RWPE2 (cell line): ENCODE measurements at regions not wholly inside any gene's neighbourhood (a gene's known extent, or its start where the extent isn't known, plus 50 kb on each side); places are given as distances from the start of the nearest gene placed in this dataset.

Experiments used
- ATAC-seq: fragments of 200-7000 bp; cut with Tn5 transposase; 3 replicates; pipeline ENCODE4 v1.9.1; 2021; ENCODE audit warnings: low read depth
- DNase-seq: peaks from one replicate; pipeline ENCODE4 v3.0.0-alpha.2; 2020; ENCODE audit warnings: low spot score
- H3K27ac ChIP-seq: fragments of 450-650 bp; 2 replicates; pipeline ENCODE4 v1.5.1; 2017; ENCODE audit warnings: mild to moderate bottlenecking; ENCODE audit not compliant: poor library complexity, severe bottlenecking
- H3K27me3 ChIP-seq: fragments of 250-450 bp; sonication (Bioruptor Pico); 2 replicates; pipeline ENCODE4 v1.5.1; 2021; ENCODE audit warnings: mild to moderate bottlenecking, moderate library complexity; ENCODE audit not compliant: insufficient read depth, poor library complexity, severe bottlenecking
- H3K36me3 ChIP-seq: fragments of 250-450 bp; sonication (Bioruptor Pico); 2 replicates; pipeline ENCODE4 v1.5.1; 2020; ENCODE audit warnings: low read depth, mild to moderate bottlenecking, moderate library complexity
- H3K4me1 ChIP-seq: fragments of 250-450 bp; sonication (Bioruptor Pico); 2 replicates; pipeline ENCODE4 v1.5.1; 2021; ENCODE audit warnings: mild to moderate bottlenecking, moderate library complexity; ENCODE audit not compliant: insufficient read depth, poor library complexity, severe bottlenecking
- H3K4me3 ChIP-seq: fragments of 250-450 bp; sonication (Bioruptor Pico); 2 replicates; pipeline ENCODE4 v1.5.1; 2021; ENCODE audit warnings: mild to moderate bottlenecking, moderate library complexity; ENCODE audit not compliant: severe bottlenecking
- H3K9me3 ChIP-seq: fragments of 250-450 bp; sonication (Bioruptor Pico); 2 replicates; pipeline ENCODE4 v1.5.1; 2021; ENCODE audit warnings: mild to moderate bottlenecking, moderate library complexity; ENCODE audit not compliant: severe bottlenecking
- CTCF ChIP-seq: fragments of 450-650 bp; IDR thresholded peaks from one replicate; pipeline ENCODE4 v1.5.1; 2017; ENCODE audit warnings: mild to moderate bottlenecking, moderate library complexity; ENCODE audit not compliant: poor library complexity, severe bottlenecking

- H3K9me3 ChIP-seq: no peaks in the 10 kb centered on the region
- DNase-seq: no peak
- no peaks in the 10 kb centered on the region for H3K36me3 ChIP-seq
- H3K4me3 ChIP-seq: no peak overlapping the region
- no peak overlapping the region for H3K27ac ChIP-seq
- H3K4me1 ChIP-seq: no peaks in the 10 kb centered on the region
- TF ChIP-seq CTCF: no peak
- ATAC-seq: no peak
- H3K27me3 ChIP-seq: no peaks in the 10 kb centered on the region
These were observed 539.6 kb downstream of the CCDC171 start for GRCh38 chr9:16092142-16093091.

- no peaks in the 10 kb centered on the region for H3K27me3 ChIP-seq
- ATAC-seq: no peak
- no peaks in the 10 kb centered on the region for H3K9me3 ChIP-seq
- no peak for TF ChIP-seq CTCF
- no peak for DNase-seq
- no peaks in the 10 kb centered on the region for H3K4me1 ChIP-seq
- H3K4me3 ChIP-seq: no peak overlapping the region
- H3K27ac ChIP-seq: no peak overlapping the region
- no peaks in the 10 kb centered on the region for H3K36me3 ChIP-seq
These were observed 545.5 kb downstream of the CCDC171 start for GRCh38 chr9:16098306-16098705.

- Histone ChIP-seq H3K9me3 (no peaks in the 10 kb centered on the region), H3K27ac (no peak overlapping the region), H3K4me1 (no peaks in the 10 kb centered on the region), H3K27me3 (no peaks in the 10 kb centered on the region), H3K36me3 (no peaks in the 10 kb centered on the region), H3K4me3 (no peak overlapping the region)
- DNase-seq: no peak
- no peak for ATAC-seq
- TF ChIP-seq CTCF: no peak
These were observed 547.1 kb downstream of the CCDC171 start for GRCh38 chr9:16099732-16100536.

DNA sequence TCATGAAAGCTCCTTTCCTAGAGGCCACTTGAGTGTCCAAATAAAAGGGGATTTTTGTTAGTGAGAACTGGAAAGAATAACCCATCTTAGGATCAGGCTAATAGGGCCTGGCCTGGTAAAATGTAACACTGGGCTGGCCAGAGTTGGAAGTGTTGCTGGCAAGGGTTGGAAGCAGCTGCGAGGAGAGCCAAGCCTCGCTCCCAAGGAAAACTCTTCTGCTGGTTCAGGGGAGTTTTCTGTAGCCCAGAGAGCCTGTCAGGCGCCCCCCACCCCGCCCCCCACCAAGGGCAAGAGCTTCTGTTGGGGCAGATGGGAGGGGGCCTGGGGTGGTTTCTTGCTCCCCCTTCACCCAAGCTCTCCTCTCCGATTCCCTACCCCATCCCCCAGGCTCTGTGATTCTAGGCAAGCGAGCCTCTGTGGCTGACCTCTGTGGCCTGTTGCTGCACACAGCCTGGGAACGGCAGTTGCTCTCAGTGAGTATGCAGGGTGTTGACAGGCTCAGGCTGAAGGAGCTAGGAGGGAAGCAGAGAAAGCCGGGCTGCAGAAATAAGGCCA is 547.8 kb downstream of the CCDC171 start:
- H3K9me3 ChIP-seq: no peaks in the 10 kb centered on the region
- TF ChIP-seq CTCF: no peak
- H3K27ac ChIP-seq: no peak overlapping the region
- no peaks in the 10 kb centered on the region for H3K4me1 ChIP-seq
- H3K27me3 ChIP-seq: no peaks in the 10 kb centered on the region
- ATAC-seq (no peak), DNase-seq (no peak)
- H3K4me3 ChIP-seq: no peak overlapping the region
- H3K36me3 ChIP-seq: no peaks in the 10 kb centered on the region
